Glutamatergic neuron (in vitro differentiated cells): ENCODE measurements at regions not wholly inside any gene's neighbourhood (a gene's known extent, or its start where the extent isn't known, plus 50 kb on each side); places are given as distances from the start of the nearest gene placed in this dataset.

ENCODE experiments used
- DNase-seq: peaks from one replicate; pipeline ENCODE4 v3.0.0; 2022
- H3K27ac Mint-ChIP-seq: one replicate; pipeline ENCODE4 v1.8.0; 2020; ENCODE audit warnings: mild to moderate bottlenecking, mixed read lengths, inconsistent platforms; ENCODE audit not compliant: unreplicated experiment
- H3K27me3 Mint-ChIP-seq: one replicate; pipeline ENCODE4 v1.8.0; 2020; ENCODE audit warnings: mild to moderate bottlenecking, moderate library complexity, mixed read lengths, inconsistent platforms; ENCODE audit not compliant: unreplicated experiment
- H3K36me3 Mint-ChIP-seq: one replicate; pipeline ENCODE4 v1.8.0; 2020; ENCODE audit warnings: mild to moderate bottlenecking, mixed read lengths, inconsistent platforms; ENCODE audit not compliant: unreplicated experiment
- H3K4me1 Mint-ChIP-seq: one replicate; pipeline ENCODE4 v1.8.0; 2020; ENCODE audit warnings: mild to moderate bottlenecking, low read depth, mixed read lengths, inconsistent platforms; ENCODE audit not compliant: unreplicated experiment
- H3K4me3 Mint-ChIP-seq: one replicate; pipeline ENCODE4 v1.8.0; 2020; ENCODE audit warnings: mild to moderate bottlenecking, mixed read lengths, inconsistent platforms; ENCODE audit not compliant: unreplicated experiment
- H3K9me3 Mint-ChIP-seq: one replicate; pipeline ENCODE4 v1.8.0; 2020; ENCODE audit warnings: mild to moderate bottlenecking, moderate library complexity, mixed read lengths, inconsistent platforms; ENCODE audit not compliant: unreplicated experiment
- TF ChIP-seq, protein P1 (sequence below): fragments of 200-600 bp; sonication (generic); IDR thresholded peaks from one replicate; pipeline ENCODE4 v1.5.0; 2021; ENCODE audit not compliant: partially characterized antibody, unreplicated experiment

DNA sequence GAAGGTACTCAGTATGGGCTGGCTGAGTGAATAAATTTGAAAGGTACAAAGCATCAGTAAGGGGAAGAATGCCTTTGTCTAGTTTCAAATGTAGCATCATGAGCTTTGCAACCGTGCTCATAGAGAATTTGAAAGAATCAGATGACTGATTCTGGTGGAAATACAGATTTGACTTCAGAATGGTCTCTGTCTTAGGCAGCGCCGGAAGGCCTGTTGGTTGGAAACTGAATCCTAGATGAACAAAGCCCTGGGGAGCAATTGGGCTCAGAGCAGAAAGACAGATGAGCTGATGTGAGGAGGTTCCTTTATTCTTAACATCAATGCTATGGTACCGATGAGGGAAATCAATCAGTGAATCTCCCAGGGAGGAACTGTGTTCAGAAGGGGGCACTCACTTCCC is 137.3 kb downstream of the SNAPC1 start:
- TF ChIP-seq, protein P1, sequence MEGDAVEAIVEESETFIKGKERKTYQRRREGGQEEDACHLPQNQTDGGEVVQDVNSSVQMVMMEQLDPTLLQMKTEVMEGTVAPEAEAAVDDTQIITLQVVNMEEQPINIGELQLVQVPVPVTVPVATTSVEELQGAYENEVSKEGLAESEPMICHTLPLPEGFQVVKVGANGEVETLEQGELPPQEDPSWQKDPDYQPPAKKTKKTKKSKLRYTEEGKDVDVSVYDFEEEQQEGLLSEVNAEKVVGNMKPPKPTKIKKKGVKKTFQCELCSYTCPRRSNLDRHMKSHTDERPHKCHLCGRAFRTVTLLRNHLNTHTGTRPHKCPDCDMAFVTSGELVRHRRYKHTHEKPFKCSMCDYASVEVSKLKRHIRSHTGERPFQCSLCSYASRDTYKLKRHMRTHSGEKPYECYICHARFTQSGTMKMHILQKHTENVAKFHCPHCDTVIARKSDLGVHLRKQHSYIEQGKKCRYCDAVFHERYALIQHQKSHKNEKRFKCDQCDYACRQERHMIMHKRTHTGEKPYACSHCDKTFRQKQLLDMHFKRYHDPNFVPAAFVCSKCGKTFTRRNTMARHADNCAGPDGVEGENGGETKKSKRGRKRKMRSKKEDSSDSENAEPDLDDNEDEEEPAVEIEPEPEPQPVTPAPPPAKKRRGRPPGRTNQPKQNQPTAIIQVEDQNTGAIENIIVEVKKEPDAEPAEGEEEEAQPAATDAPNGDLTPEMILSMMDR: no peak
- Mint-ChIP-seq H3K9me3 (peaks cover 2% of the 10 kb centered on the region), H3K4me1 (peaks cover 14% of the 10 kb centered on the region)

DNA sequence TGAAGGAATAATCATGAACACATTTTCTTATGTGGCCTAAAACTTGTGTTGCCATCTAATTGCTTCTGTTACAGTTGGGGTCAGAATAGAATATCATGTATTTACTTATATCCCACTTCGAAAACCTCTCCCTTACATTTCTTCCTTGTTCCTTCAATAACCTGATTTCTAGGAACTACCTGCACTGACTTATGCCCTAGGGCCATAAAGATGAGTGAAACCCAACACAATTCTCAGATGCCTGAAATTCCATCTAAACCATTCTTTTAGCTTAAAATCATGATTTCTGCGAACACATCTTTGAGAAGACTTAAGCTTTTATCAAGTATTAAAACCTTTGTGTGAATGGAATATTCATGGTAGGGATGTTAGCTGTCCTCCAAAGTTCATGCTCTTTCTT is 142.7 kb downstream of the SNAPC1 start:
- no peak for DNase-seq
- Mint-ChIP-seq H3K36me3 (no peaks in the 10 kb centered on the region), H3K27ac (no peak overlapping the region), H3K9me3 (peaks cover 2% of the 10 kb centered on the region), H3K4me1 (no peaks in the 10 kb centered on the region), H3K4me3 (no peak overlapping the region), H3K27me3 (no peaks in the 10 kb centered on the region)
- TF ChIP-seq, protein P1: no peak

More for the DNA sequence above, 137.3 kb downstream of the SNAPC1 start:
- DNase-seq: peak; percentile 47
- Mint-ChIP-seq H3K4me3 (peak overlapping the region; percentile 19), H3K27me3 (no peaks in the 10 kb centered on the region), H3K36me3 (no peaks in the 10 kb centered on the region), H3K27ac (peak overlapping the region; percentile 68)

DNA sequence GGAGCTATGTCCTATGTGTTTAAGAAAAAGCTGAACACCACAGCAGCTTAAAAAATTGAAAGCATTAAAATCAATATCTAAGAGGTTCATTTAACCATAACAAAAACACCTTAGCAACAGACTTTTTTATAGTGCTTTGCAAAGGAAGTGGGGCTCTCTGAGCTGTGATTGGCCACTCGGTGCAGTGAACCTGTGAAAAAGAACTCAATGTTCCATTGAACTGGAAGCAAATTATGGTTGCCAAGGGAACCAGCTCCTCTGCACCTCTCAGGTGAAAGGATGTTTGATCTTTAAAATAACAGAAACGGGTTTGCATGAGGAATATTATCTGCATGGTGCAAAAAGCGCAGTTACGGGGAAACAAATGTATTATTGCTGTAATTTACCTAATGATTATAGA is 149.4 kb downstream of the SNAPC1 start:
- H3K4me3 Mint-ChIP-seq: no peak overlapping the region
- H3K9me3 Mint-ChIP-seq: peaks cover 3% of the 10 kb centered on the region
- DNase-seq: no peak
- H3K27ac Mint-ChIP-seq: no peak overlapping the region
- no peaks in the 10 kb centered on the region for H3K36me3 Mint-ChIP-seq
- H3K27me3 Mint-ChIP-seq: peaks cover 3% of the 10 kb centered on the region
- TF ChIP-seq, protein P1: no peak
- peaks cover 15% of the 10 kb centered on the region for H3K4me1 Mint-ChIP-seq

DNA sequence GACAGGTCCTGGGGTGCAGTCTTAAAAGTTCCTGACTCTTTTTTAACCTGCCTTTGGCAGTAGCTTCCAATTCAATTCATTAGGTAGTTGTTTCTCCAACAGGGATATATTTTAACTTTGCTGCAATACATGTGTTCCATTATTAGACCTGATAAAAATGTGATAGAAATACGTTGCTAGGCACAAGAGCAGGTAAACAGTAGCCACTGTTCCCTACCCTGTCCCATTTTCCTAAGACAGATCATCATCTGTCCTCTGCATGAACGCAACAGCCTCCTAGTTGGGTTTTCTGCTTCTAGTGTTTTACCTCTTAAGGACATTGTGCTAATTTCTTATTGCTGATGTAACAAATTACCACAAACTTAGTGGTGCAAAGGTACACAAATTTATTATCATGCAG is 156.8 kb downstream of the SNAPC1 start:
- TF ChIP-seq, protein P1: no peak
- H3K4me3 Mint-ChIP-seq: no peak overlapping the region
- H3K9me3 Mint-ChIP-seq: peaks cover 3% of the 10 kb centered on the region
- H3K36me3 Mint-ChIP-seq: no peaks in the 10 kb centered on the region
- peaks cover 11% of the 10 kb centered on the region for H3K4me1 Mint-ChIP-seq
- no peak for DNase-seq
- H3K27me3 Mint-ChIP-seq: peaks cover 3% of the 10 kb centered on the region
- H3K27ac Mint-ChIP-seq: no peak overlapping the region

DNA sequence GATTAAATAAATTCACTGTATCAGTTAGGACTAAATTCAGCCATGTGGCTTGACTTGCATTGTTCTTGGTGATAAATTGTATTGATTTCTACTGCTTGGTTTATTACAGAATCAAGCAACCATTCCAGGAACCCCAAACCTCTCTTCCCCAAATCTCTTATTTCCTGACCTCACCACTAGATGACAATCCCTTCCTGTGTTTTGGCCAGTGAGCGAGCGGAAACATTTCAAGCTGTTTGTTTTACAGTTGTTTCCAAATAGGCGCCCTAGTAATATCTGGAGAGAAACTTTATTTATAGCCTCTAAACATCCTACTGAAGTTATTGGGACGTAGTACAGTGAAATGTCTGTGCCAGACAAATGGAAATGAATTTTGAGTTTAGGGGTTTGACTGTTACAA is 161.1 kb downstream of the SNAPC1 start:
- no peaks in the 10 kb centered on the region for H3K9me3 Mint-ChIP-seq
- DNase-seq: no peak

More for the DNA sequence above, 161.1 kb downstream of the SNAPC1 start:
- Mint-ChIP-seq H3K27ac (no peak overlapping the region), H3K4me3 (no peak overlapping the region), H3K4me1 (no peaks in the 10 kb centered on the region), H3K36me3 (no peaks in the 10 kb centered on the region), H3K27me3 (peaks cover 2% of the 10 kb centered on the region)
- TF ChIP-seq, protein P1: no peak
